ENCODE measurements at regions not wholly inside any gene's neighbourhood (a gene's known extent, or its start where the extent isn't known, plus 50 kb on each side); places are given as distances from the start of the nearest gene placed in this dataset.

GRCh38 chr2:180787330-180787729, 193.1 kb upstream of the UBE2E3 start:
- ATAC-seq (ENCODE audit: low read depth) (no peak), DNase-seq (no peak)
- no peak overlapping the region for H3K9ac ChIP-seq (ENCODE audit: low read depth, low read length)
- no peak overlapping the region for H2BK120ac ChIP-seq (ENCODE audit: low read depth, low read length)
- H3K23ac ChIP-seq (ENCODE audit: low read depth, low read length) = no peak overlapping the region
- H2BK15ac ChIP-seq (ENCODE audit: low read depth, low read length) = no peak overlapping the region
- no peaks in the 10 kb centered on the region for H3K4me1 ChIP-seq (ENCODE audit: control insufficient read depth, insufficient read depth, low read length)
- CTCF ChIA-PET = interaction anchor here (0.6 kb wide), 2 partner anchors 9 to 115 kb away, joined by 3 read pairs; no protein-coding TSS in a partner anchor
- no peak overlapping the region for H2BK5ac ChIP-seq (ENCODE audit: low read depth, low read length, poor library complexity, severe bottlenecking)
- BruUV-seq (replicated peaks) = no TSS peak
- H3K27me3 ChIP-seq (ENCODE audit: control insufficient read depth, insufficient read depth, low read length) = no peaks in the 10 kb centered on the region
- no peak overlapping the region for H3K18ac ChIP-seq (ENCODE audit: low read depth, low read length)
- dilution Hi-C loops (cut with HindIII; ENCODE audit: low sequenced_read_pairs, unreplicated experiment) (no loop called here), in situ Hi-C loops (cut with MboI; ENCODE audit: low sequenced_read_pairs) (no loop called here), intact Hi-C loops (cut with micrococcal nuclease) (no loop called here)
- H3K14ac ChIP-seq (replicated peaks; ENCODE audit: low read depth, low read length) = no peak overlapping the region
- no peak overlapping the region for H3K4me3 ChIP-seq (ENCODE audit: insufficient read depth, low read depth, low read length)
- WGBS, 2 experiments (ENCODE audit: extremely low coverage in 2 of 2, insufficient read length in 1 of 2) = no CpG with 5 or more reads among the region's 1 CpG
- H2AK9ac ChIP-seq (replicated peaks; ENCODE audit: low read depth, low read length, poor library complexity) = no peak overlapping the region
- H4K8ac ChIP-seq (ENCODE audit: low read depth in 2 of 2, low read length in 2 of 2) = no peak overlapping the region
- POLR2A ChIA-PET (ENCODE audit: unreplicated experiment) = interaction anchor here (1.0 kb wide), 1 partner anchor 8 kb away, joined by 3 read pairs; no protein-coding TSS in a partner anchor
- H2AFZ ChIP-seq (replicated peaks; ENCODE audit: low read length, poor library complexity) = no peak overlapping the region
- H3K4me2 ChIP-seq (ENCODE audit: low read depth, low read length) = no peak overlapping the region
- H2BK20ac ChIP-seq (ENCODE audit: low read depth, low read length) = no peak overlapping the region
- no peaks in the 10 kb centered on the region for H3K36me3 ChIP-seq (ENCODE audit: control insufficient read depth, insufficient read depth, low read length)
- TF ChIP-seq CTCF (conservative IDR thresholded peaks at IDR 0.05; ENCODE audit: low read depth, low read length) = no peak
- H3K56ac ChIP-seq (ENCODE audit: extremely low read depth, insufficient read depth, low read length) = no peak overlapping the region
- no peaks in the 10 kb centered on the region for H3K9me1 ChIP-seq (ENCODE audit: insufficient read depth, low read length)
- H3K4ac ChIP-seq (ENCODE audit: low read depth, low read length) = no peak overlapping the region
- no peak overlapping the region for H4K5ac ChIP-seq (ENCODE audit: low read depth, low read length)
- no peaks in the 10 kb centered on the region for H4K20me1 ChIP-seq (ENCODE audit: insufficient read depth, low read length)
- no peak overlapping the region for H2AK5ac ChIP-seq (ENCODE audit: low read depth, low read length)
- no peak overlapping the region for H4K91ac ChIP-seq (ENCODE audit: insufficient read depth, low read depth, low read length)
- no peak overlapping the region for H3K27ac ChIP-seq (ENCODE audit: insufficient read depth, low read length)
- no peaks in the 10 kb centered on the region for H3K9me3 ChIP-seq (ENCODE audit: control insufficient read depth, insufficient read depth, low read length)
- no peaks in the 10 kb centered on the region for H3K79me1 ChIP-seq (ENCODE audit: low read depth in 1 of 2, low read length in 2 of 2)
